ENCODE measurements at regions not wholly inside any gene's neighbourhood (a gene's known extent, or its start where the extent isn't known, plus 50 kb on each side); places are given as distances from the start of the nearest gene placed in this dataset.

DNA sequence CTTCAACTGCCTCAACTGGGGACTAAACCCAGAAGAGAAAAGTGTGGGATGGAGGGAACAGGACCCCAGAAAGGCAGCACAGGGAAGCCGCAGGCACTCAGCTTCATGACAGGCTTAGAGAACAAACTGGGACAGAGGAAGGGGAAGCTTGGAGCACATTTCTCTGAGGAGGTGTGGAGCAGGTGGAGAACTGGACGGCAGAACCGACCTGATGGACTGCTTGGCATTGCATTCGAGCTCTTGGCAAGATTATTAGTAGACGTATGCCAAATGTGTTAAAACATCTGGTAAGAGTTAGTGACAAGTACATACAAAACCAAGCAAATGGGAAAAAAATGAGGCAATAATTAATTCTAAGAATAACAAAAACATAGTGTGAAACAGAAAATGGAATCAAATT, 335.7 kb downstream of the SFMBT2 start:
- intact Hi-C loops (cut with micrococcal nuclease; ENCODE audit: unreplicated experiment) (no loop called here), in situ Hi-C loops (cut with HindIII; ENCODE audit: extremely low pct_ligation_motif_present, low pct_unique_long_range_greater_than_20kb) (no loop called here)
- H3K79me2 ChIP-seq (ENCODE audit: insufficient read depth, low read length) = no peaks in the 10 kb centered on the region
- ChIA-PET POLR2A (no interaction called here), CTCF (ENCODE audit: low intra/inter-chr PET ratio, low total read pairs) (no interaction called here)
- WGBS (ENCODE audit: low lambda C conversion rate) = 7% methylated on average over 5 of the region's 5 CpGs
- ATAC-seq (no peak), FAIRE-seq (no peak), DNase-seq (ENCODE audit: low spot score) (no peak)
- H3K36me3 ChIP-seq (replicated peaks in 1 of 2; ENCODE audit: control insufficient read depth in 1 of 2, insufficient read depth in 2 of 2, low read length in 2 of 2) = no peaks in the 10 kb centered on the region
- no peak overlapping the region for H3K4me2 ChIP-seq (ENCODE audit: low read depth, low read length)
- H2AFZ ChIP-seq (ENCODE audit: low read length) = no peak overlapping the region
- no peaks in the 10 kb centered on the region for H3K9me3 ChIP-seq (ENCODE audit: low read length)
- no peak overlapping the region for H3K4me3 ChIP-seq (replicated peaks in 1 of 3; ENCODE audit: insufficient read depth in 1 of 3, low read depth in 2 of 3, low read length in 3 of 3)
- no peaks in the 10 kb centered on the region for H3K4me1 ChIP-seq (ENCODE audit: insufficient read depth, low read length)
- no peaks in the 10 kb centered on the region for H4K20me1 ChIP-seq (ENCODE audit: insufficient read depth, low read length)
- TF ChIP-seq CCAR2 (optimal IDR thresholded peaks at IDR 0.05; ENCODE audit: low read depth, low read length) = no peak
- TF ChIP-seq NFE2L2 (IDR thresholded peaks at IDR 0.05; ENCODE audit: low read length) = no peak
- no peak for TF ChIP-seq NCOR1 (IDR thresholded peaks at IDR 0.05; ENCODE audit: borderline replicate concordance, low read length)
- TF ChIP-seq, protein P1, sequence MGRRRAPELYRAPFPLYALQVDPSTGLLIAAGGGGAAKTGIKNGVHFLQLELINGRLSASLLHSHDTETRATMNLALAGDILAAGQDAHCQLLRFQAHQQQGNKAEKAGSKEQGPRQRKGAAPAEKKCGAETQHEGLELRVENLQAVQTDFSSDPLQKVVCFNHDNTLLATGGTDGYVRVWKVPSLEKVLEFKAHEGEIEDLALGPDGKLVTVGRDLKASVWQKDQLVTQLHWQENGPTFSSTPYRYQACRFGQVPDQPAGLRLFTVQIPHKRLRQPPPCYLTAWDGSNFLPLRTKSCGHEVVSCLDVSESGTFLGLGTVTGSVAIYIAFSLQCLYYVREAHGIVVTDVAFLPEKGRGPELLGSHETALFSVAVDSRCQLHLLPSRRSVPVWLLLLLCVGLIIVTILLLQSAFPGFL (CRISPR knock-in tag; IDR thresholded peaks at IDR 0.05) = no peak
- no peak overlapping the region for H3K27ac ChIP-seq (ENCODE audit: extremely low read length, insufficient read depth, low read length)
- BruUV-seq (replicated peaks) = no TSS peak
- no peaks in the 10 kb centered on the region; a peak in 1 of 5 replicates for H3K27me3 ChIP-seq (ENCODE audit: control insufficient read depth in 1 of 2, insufficient read depth in 2 of 2, low read length in 2 of 2)
- H3K9ac ChIP-seq (ENCODE audit: insufficient read depth, low read depth, low read length) = no peak overlapping the region

DNA sequence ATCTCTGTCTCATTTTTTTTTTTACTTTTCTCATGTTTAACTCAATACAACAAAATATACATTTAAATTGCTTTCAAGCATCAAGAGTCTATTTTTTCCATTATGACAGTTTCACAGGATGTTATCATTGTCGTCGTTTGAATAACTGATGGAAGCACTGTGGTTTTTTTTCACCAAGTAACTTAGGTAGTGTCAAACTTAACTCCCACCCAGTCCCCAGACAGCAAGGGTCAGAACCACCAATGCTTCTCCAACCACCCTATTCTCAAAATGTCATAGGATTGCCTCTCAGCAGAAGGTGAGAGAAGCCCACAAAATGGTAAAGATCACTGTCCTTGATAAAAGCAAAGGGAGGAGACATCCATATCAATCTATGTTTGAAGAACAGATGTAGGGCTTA, 339.4 kb downstream of the SFMBT2 start:
- H3K9ac ChIP-seq (ENCODE audit: insufficient read depth, low read depth, low read length) = no peak overlapping the region
- H3K4me1 ChIP-seq (ENCODE audit: insufficient read depth, low read length) = no peaks in the 10 kb centered on the region
- ChIA-PET CTCF (ENCODE audit: low intra/inter-chr PET ratio, low total read pairs) (no interaction called here), POLR2A (no interaction called here)
- no peak for ATAC-seq
- no peak for DNase-seq (ENCODE audit: low spot score)
- H3K79me2 ChIP-seq (ENCODE audit: insufficient read depth, low read length) = no peaks in the 10 kb centered on the region
- H3K9me3 ChIP-seq (ENCODE audit: low read length) = no peaks in the 10 kb centered on the region
- no peak for FAIRE-seq
- WGBS (ENCODE audit: low lambda C conversion rate) = 0% methylated on average over 2 of the region's 2 CpGs
- H3K27me3 ChIP-seq (ENCODE audit: control insufficient read depth in 1 of 2, insufficient read depth in 2 of 2, low read length in 2 of 2) = no peaks in the 10 kb centered on the region; a peak in 2 of 5 replicates
- no peak overlapping the region for H3K4me3 ChIP-seq (replicated peaks in 1 of 3; ENCODE audit: insufficient read depth in 1 of 3, low read depth in 2 of 3, low read length in 3 of 3)
- H4K20me1 ChIP-seq (ENCODE audit: insufficient read depth, low read length) = no peaks in the 10 kb centered on the region
- intact Hi-C loops (cut with micrococcal nuclease; ENCODE audit: unreplicated experiment) = no loop called here
- H3K4me2 ChIP-seq (ENCODE audit: low read depth, low read length) = no peak overlapping the region
- in situ Hi-C loops (cut with HindIII; ENCODE audit: extremely low pct_ligation_motif_present, low pct_unique_long_range_greater_than_20kb) = no loop called here
- no peak overlapping the region for H3K27ac ChIP-seq (ENCODE audit: extremely low read length, insufficient read depth, low read length)
- no peaks in the 10 kb centered on the region for H3K36me3 ChIP-seq (replicated peaks in 1 of 2; ENCODE audit: control insufficient read depth in 1 of 2, insufficient read depth in 2 of 2, low read length in 2 of 2)
- no peak overlapping the region for H2AFZ ChIP-seq (ENCODE audit: low read length)
- BruUV-seq (replicated peaks) = no TSS peak
- TF ChIP-seq, protein P2, sequence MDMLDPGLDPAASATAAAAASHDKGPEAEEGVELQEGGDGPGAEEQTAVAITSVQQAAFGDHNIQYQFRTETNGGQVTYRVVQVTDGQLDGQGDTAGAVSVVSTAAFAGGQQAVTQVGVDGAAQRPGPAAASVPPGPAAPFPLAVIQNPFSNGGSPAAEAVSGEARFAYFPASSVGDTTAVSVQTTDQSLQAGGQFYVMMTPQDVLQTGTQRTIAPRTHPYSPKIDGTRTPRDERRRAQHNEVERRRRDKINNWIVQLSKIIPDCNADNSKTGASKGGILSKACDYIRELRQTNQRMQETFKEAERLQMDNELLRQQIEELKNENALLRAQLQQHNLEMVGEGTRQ (IDR thresholded peaks at IDR 0.05; ENCODE audit: low read depth, low read length) = no peak
- TF ChIP-seq, protein P2 (CRISPR knock-in tag; IDR thresholded peaks at IDR 0.05; ENCODE audit: borderline replicate concordance) = no peak
- TF ChIP-seq ZNF644 (CRISPR knock-in tag; IDR thresholded peaks at IDR 0.05; ENCODE audit: low read depth) (no peak), CBFB (CRISPR knock-in tag; IDR thresholded peaks at IDR 0.05) (no peak), ZSCAN20 (CRISPR knock-in tag; IDR thresholded peaks at IDR 0.05; ENCODE audit: borderline replicate concordance) (no peak), ATF7 (IDR thresholded peaks at IDR 0.05) (no peak), ATF7 (CRISPR knock-in tag; IDR thresholded peaks at IDR 0.05) (no peak), ZNF33A (CRISPR knock-in tag; IDR thresholded peaks at IDR 0.05; ENCODE audit: borderline replicate concordance) (no peak), IRX3 (CRISPR knock-in tag; IDR thresholded peaks at IDR 0.05; ENCODE audit: borderline replicate concordance, low read depth) (no peak), ZNF343 (CRISPR knock-in tag; IDR thresholded peaks at IDR 0.05) (no peak), PHF20 (CRISPR knock-in tag; IDR thresholded peaks at IDR 0.05) (no peak), CEBPB (IDR thresholded peaks at IDR 0.05; ENCODE audit: borderline replicate concordance, low read depth, low read length) (no peak)
- TF ChIP-seq, protein P3, sequence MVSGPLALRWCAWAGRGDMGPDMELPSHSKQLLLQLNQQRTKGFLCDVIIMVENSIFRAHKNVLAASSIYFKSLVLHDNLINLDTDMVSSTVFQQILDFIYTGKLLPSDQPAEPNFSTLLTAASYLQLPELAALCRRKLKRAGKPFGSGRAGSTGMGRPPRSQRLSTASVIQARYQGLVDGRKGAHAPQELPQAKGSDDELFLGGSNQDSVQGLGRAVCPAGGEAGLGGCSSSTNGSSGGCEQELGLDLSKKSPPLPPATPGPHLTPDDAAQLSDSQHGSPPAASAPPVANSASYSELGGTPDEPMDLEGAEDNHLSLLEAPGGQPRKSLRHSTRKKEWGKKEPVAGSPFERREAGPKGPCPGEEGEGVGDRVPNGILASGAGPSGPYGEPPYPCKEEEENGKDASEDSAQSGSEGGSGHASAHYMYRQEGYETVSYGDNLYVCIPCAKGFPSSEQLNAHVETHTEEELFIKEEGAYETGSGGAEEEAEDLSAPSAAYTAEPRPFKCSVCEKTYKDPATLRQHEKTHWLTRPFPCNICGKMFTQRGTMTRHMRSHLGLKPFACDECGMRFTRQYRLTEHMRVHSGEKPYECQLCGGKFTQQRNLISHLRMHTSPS (CRISPR knock-in tag; IDR thresholded peaks at IDR 0.05; ENCODE audit: low read depth) = no peak
